Psoas muscle (tissue), 7 donors: ENCODE measurements at regions not wholly inside any gene's neighbourhood (a gene's known extent, or its start where the extent isn't known, plus 50 kb on each side); places are given as distances from the start of the nearest gene placed in this dataset.

ENCODE experiments used
- ATAC-seq, 4 donors: fragments of 200-7000 bp; cut with Tn5 transposase; one replicate each; pipeline ENCODE4 v1.9.1; 2020; ENCODE audit warnings: moderate library complexity in 3 of 4, mild to moderate bottlenecking in 2 of 4
- DNase-seq, 2 donors: peaks; one replicate each; pipeline ENCODE4 v3.0.0-alpha.2; 2020
- H3K27ac ChIP-seq: fragments of 200-600 bp; one replicate; pipeline ENCODE4 v1.8.0; 2022
- H3K27me3 ChIP-seq, 3 donors: fragments of 200-600 bp in 1 of 3; one replicate each; pipeline versions ENCODE4 v1.6.1 to v1.8.0; 2013 to 2022; ENCODE audit warnings: low read length in 2 of 3, mild to moderate bottlenecking in 2 of 3, moderate library complexity in 1 of 3; ENCODE audit not compliant: insufficient read depth in 3 of 3
- H3K36me3 ChIP-seq, 2 donors: fragments of 200-600 bp in 1 of 2; one replicate each; pipeline versions ENCODE4 v1.6.1 to v1.8.0; 2013 to 2022; ENCODE audit warnings: low read depth in 1 of 2, mild to moderate bottlenecking in 1 of 2, moderate library complexity in 1 of 2; ENCODE audit not compliant: insufficient read depth in 1 of 2
- H3K4me1 ChIP-seq: fragments of 200-600 bp; one replicate; pipeline ENCODE4 v1.8.0; 2022
- H3K4me3 ChIP-seq: fragments of 200-600 bp; one replicate; pipeline ENCODE4 v1.8.0; 2022; ENCODE audit warnings: mild to moderate bottlenecking
- H3K9me3 ChIP-seq: fragments of 200-600 bp; one replicate; pipeline ENCODE4 v1.8.0; 2022
- WGBS, 3 donors: extraction: QIAGEN DNeasy Blood & Tissue Kit; methylation state at CpG; one replicate each; pipeline versions ENCODE4 v1.1.6 to v1.1.7; 2013; 5-methylcytosine and 5-hydroxymethylcytosine counted together
- intact Hi-C, 2 donors: fragments of 100-400 bp; cut with DNase I; formaldehyde crosslinking; loops; one replicate each; pipeline versions ENCODE4 v1.11.0 to v1.14.2; 2022
- TF ChIP-seq, protein P1 (sequence below): fragments of 200-600 bp; IDR thresholded peaks from one replicate; pipeline ENCODE4 v1.8.0; 2022; ENCODE audit warnings: antibody characterized with exemption
- donor health status: healthy with polysubstance abuse.
- donor health status: DM: no; HTN: no; CAD: no; lungs with moderate emphysema.
- donor health status: Bipolar disorder and iron deficiency.
- donor health status: healthy.
- donor health status: DM: yes; HTN: yes; CAD: no.
- donor health status: DM: no; HTN: no; CAD: no.
- donor health status: DM: yes; HTN: yes; CAD: no.

DNA sequence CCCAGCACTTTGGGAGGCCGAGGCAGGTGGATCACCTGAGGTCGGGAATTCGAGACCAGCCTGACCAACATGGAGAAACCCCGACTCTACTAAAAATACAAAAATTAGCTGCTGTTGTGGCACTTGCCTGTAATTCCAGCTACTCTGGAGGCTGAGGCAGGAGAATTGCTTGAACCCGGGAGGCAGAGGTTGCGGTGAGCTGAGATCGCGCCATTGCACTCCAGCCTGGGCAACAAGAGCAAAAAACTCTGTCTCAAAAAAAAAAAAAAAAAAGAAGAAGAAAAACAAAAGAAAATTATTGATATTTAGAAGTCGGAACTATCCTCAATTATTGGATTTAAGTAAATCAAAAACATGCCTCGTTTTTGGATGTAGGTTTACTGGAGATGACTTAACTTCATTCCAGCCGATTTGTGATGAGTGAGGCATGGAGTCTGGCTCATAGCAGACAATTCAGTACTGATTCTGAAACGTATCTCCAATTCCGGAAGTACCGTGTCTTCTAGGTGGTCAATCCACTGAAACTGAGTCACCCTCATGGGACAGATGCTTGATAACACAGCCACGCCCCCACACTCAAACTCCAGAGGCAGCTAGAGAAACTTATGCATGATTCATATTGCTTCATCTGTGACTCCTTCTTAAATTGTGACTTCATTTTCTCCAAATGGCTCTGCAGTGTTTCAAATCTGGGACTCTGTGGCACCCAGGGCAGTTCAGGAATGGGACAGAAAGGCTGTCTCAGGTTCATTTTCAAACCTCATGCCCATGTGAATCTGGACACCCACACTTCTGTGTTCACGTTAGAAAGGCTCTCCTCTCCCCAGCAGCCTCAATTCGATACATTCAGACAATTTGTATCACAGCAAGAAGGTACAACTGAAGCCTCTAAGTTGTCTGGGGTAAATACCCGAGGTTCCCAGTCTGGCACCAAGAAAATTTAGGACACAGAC, 110.4 kb upstream of the ARMC2 start:
- DNase-seq (peak in 1 of 2 donors; percentile 69), ATAC-seq (peak; percentile 57 to 80 (median 73))
- H3K36me3 ChIP-seq, result no peaks in the 10 kb centered on the region
- H3K4me1 ChIP-seq, result peaks cover 22% of the 10 kb centered on the region
- no peak overlapping the region for H3K4me3 ChIP-seq
- H3K27me3 ChIP-seq, result no peaks in the 10 kb centered on the region
- no peak overlapping the region for H3K27ac ChIP-seq
- TF ChIP-seq, protein P1, sequence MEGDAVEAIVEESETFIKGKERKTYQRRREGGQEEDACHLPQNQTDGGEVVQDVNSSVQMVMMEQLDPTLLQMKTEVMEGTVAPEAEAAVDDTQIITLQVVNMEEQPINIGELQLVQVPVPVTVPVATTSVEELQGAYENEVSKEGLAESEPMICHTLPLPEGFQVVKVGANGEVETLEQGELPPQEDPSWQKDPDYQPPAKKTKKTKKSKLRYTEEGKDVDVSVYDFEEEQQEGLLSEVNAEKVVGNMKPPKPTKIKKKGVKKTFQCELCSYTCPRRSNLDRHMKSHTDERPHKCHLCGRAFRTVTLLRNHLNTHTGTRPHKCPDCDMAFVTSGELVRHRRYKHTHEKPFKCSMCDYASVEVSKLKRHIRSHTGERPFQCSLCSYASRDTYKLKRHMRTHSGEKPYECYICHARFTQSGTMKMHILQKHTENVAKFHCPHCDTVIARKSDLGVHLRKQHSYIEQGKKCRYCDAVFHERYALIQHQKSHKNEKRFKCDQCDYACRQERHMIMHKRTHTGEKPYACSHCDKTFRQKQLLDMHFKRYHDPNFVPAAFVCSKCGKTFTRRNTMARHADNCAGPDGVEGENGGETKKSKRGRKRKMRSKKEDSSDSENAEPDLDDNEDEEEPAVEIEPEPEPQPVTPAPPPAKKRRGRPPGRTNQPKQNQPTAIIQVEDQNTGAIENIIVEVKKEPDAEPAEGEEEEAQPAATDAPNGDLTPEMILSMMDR, result no peak
- H3K9me3 ChIP-seq, result no peaks in the 10 kb centered on the region
- intact Hi-C loops, result no loop called here
- 86 to 88% (median 86%) methylated on average over 18 of the region's 18 CpGs for WGBS, 3 donors

DNA sequence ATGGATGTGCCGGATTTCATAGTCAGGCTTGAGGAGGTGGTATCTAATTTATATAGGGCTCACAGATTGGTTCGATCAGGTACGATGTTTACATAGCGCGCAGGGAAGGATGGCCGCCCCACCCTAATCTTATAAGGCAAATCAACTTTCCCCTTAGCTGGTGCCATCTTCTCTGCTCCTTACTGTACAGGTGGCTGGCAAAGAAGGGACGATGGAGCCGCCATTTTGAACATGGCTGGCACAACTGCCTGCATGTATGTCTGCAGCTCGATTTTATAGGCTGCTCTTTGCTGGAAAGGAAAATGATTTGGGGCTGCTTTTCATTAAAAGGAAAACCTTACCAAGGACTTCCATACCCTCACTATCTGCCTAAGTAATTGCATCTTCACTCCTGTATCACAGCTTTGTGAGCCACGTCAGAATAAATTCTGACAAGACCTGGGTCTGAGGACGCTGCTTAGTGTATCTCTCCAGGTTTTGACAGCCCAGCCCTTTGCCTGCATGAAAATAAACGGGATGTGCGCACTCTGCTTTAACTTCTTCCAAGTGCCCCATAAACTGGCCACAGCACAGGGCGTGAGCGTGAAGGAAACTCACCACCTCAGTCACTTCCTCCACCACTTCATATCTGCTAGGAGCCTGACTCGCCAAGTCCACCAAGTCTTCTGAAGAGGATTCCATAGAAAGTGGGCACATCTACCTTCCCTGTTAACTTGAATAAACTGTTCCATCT, 109.4 kb upstream of the ARMC2 start:
- Histone ChIP-seq H3K36me3 (no peaks in the 10 kb centered on the region), H3K4me1 (peaks cover 12% of the 10 kb centered on the region), H3K4me3 (no peak overlapping the region), H3K27ac (no peak overlapping the region), H3K27me3 (no peaks in the 10 kb centered on the region), H3K9me3 (no peaks in the 10 kb centered on the region)
- 93 to 96% (median 94%) methylated on average over 16 of the region's 16 CpGs for WGBS, 3 donors
- ATAC-seq, result no peak
- TF ChIP-seq, protein P1, result no peak
- no peak for DNase-seq
- intact Hi-C loops, result no loop called here

DNA sequence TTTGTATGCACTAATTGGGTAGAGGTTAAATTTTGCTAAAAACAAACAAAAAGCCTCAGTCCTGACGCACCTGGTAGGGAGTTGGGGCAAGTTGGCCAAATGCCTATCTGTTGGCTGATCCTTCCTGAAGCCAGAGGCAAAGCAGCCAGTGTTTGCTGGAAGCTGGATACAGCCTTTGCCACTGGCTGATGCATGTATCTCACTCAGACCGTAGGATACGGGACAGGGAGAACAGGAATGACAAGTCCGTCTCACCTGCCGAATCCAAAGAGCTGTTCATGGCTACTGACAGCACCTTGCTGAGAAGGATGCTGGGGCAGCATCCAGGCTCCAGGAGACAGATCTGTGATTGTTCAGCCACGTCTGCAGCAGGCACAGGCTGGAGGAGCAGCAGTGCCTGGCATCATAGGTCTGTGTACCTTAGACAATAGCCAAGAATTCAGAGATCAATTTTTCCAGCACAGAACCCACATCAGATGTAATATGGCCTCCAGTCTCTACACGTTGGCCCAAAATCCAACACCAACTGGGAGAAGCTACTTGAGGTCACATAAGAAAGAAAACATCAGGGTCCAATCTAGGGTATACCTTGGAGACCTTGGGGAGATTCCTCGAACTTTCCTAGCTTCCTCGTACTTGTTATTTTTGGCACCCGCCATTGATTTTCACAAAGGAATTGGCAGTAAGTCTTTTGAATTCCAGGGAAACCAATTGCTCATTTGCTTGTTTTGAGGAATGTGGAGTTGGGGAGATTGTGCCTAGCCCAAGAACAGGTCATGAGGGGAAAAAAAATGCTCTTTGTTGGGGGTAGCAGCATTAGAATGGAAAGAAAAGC, 108.5 kb upstream of the ARMC2 start:
- no peak overlapping the region for H3K4me3 ChIP-seq
- peaks cover 14% of the 10 kb centered on the region for H3K4me1 ChIP-seq
- H3K27me3 ChIP-seq, result no peaks in the 10 kb centered on the region
- intact Hi-C loops, result no loop called here
- DNase-seq (no peak), ATAC-seq (no peak)
- no peaks in the 10 kb centered on the region for H3K36me3 ChIP-seq
- no peak overlapping the region for H3K27ac ChIP-seq
- TF ChIP-seq, protein P1, result no peak
- WGBS, 3 donors, result 82 to 89% (median 82%) methylated on average over 10 of the region's 10 CpGs
- no peaks in the 10 kb centered on the region for H3K9me3 ChIP-seq

DNA sequence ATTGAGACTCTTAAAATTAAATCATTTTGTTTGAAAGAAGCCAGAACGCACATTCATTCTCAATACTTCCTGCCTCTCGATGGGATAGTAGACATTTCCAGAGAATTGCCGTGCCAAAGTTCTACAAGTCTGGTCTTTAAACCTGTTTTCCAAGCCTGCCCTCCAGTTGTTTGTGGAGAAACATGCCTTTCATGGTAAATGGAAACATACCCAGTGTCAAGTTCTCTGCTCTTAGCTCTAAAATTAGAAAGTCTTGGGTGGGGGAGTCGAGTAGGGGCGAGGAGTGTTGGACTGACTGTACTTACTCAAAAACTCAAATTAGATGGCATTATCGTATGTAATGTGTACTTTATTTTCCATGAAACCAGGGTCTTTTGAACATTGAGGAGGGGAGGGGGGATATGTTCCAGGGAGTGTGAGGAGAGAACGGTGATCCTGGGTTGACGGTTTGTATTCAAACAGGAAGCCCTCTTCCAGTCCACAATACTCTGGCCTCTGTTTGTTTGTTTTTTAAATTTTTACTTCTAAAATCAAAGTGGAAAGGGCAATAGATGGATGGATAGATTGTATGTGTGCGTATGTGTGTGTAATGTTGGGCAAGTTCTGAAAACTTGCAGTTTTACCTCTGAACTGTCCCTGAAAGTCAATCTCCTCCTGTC, 106.8 kb upstream of the ARMC2 start:
- DNase-seq (no peak), ATAC-seq (no peak)
- intact Hi-C loops, result no loop called here
- H3K4me1 ChIP-seq, result peaks cover 22% of the 10 kb centered on the region
- no peak overlapping the region for H3K4me3 ChIP-seq
- TF ChIP-seq, protein P1, result no peak
- H3K36me3 ChIP-seq, result no peaks in the 10 kb centered on the region
- no peak overlapping the region for H3K27ac ChIP-seq
- no peaks in the 10 kb centered on the region for H3K27me3 ChIP-seq
- H3K9me3 ChIP-seq, result no peaks in the 10 kb centered on the region
- 58 to 73% (median 63%) methylated on average over 9 of the region's 9 CpGs for WGBS, 3 donors
